Peyer's patch (tissue), 4 donors: ENCODE measurements at regions not wholly inside any gene's neighbourhood (a gene's known extent, or its start where the extent isn't known, plus 50 kb on each side); places are given as distances from the start of the nearest gene placed in this dataset.

ENCODE experiments used
- POLR2A ChIP-seq, 2 donors: fragments of 450-650 bp; IDR thresholded peaks; one replicate each; pipeline ENCODE4 v1.5.1; 2017; ENCODE audit warnings: antibody characterized with exemption in 2 of 2, mild to moderate bottlenecking in 2 of 2, moderate library complexity in 2 of 2
- TF ChIP-seq, protein P1 (sequence below), 6 experiments: fragments of 450-650 bp in 4 of 6; fragments of 200-600 bp in 2 of 6; sonication (generic) in 1 of 6; IDR thresholded peaks; one replicate each; pipeline ENCODE4 v1.5.1; 2017 to 2019; ENCODE audit warnings: antibody characterized with exemption in 6 of 6, mild to moderate bottlenecking in 3 of 6, moderate library complexity in 1 of 6

DNA sequence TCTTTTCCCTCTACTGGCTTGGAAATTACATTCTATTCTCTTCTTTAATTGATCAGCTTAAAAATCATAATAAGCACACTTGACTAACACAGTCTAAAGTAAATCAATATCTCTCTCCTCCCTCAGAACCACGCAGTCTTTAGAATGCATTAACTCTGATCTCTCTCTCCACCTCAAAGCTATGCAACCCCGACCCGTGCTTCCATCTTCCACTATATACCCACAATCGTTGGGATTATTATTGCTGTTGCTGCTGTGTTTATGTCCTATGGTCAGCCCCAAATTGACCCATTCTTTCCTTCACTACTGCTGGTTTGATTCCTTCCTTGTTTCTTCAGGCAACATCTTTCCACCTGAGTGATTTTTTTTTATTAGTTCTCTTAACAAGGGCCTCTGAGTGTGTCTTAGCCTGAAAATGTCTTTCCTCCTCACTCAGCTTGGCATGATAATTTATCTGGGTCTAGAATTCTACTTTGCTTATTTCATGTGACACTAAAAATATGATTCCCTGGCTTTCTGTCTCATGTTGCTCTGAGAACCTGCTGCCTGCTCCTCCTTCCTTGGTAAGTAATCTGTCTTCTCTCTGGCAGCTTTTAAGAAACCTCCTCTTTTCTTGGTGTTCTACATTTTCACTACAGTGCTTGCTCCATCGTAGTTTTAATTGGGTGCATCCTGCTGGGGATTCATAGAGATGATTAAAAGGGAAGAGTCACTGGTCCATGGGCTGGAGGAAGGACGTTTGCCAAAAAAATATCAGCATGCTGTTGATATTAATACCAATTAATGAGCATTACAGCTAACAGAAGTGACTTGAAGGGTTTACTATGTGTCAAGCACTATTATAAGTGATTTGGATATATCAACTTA, 472.2 kb downstream of the MATN1 start:
- TF ChIP-seq, protein P1, sequence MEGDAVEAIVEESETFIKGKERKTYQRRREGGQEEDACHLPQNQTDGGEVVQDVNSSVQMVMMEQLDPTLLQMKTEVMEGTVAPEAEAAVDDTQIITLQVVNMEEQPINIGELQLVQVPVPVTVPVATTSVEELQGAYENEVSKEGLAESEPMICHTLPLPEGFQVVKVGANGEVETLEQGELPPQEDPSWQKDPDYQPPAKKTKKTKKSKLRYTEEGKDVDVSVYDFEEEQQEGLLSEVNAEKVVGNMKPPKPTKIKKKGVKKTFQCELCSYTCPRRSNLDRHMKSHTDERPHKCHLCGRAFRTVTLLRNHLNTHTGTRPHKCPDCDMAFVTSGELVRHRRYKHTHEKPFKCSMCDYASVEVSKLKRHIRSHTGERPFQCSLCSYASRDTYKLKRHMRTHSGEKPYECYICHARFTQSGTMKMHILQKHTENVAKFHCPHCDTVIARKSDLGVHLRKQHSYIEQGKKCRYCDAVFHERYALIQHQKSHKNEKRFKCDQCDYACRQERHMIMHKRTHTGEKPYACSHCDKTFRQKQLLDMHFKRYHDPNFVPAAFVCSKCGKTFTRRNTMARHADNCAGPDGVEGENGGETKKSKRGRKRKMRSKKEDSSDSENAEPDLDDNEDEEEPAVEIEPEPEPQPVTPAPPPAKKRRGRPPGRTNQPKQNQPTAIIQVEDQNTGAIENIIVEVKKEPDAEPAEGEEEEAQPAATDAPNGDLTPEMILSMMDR (IDR thresholded peaks at IDR 0.05), result no peak
- TF ChIP-seq POLR2A (IDR thresholded peaks at IDR 0.05), result no peak
